ENCODE measurements at regions not wholly inside any gene's neighbourhood (a gene's known extent, or its start where the extent isn't known, plus 50 kb on each side); places are given as distances from the start of the nearest gene placed in this dataset.
"Not testable (repeated sequence)": the region's sequence is repeated elsewhere in the genome, so short reads cannot be mapped to it uniquely, and the experiment has no call there.

DNA sequence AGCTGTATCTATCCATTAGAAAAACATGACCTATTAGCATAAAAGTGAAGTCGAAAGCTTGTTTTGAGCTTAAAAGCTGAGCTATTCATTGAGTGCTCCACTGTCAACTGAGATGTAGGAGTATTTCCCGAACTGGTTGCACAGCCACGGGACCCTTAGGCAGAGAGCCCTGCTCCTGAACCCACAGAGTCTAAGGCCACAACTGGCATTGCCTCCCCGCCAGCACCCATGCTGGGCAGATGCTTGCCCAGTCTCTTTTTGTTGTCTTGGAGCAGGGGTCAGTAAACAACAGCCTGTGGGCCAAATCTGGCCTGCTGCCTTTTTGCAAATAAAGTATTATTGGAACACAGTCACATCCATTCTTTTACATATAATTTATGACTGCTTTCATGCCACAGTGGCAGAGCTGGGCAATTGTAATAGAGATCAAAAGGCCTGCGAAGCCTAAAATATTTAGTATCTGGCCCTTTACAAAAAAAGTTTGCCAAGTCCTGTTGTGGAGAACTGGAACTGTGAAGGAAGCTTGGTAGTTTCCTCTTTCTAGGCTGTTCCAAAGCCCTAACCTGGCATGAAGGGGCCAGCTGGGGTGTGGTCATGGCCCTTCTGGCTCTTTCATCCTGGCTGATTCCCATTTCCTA, 58.4 kb upstream of the WAPL start:
- DNase-seq (ENCODE audit: low read depth, low spot score) = no peak

DNA sequence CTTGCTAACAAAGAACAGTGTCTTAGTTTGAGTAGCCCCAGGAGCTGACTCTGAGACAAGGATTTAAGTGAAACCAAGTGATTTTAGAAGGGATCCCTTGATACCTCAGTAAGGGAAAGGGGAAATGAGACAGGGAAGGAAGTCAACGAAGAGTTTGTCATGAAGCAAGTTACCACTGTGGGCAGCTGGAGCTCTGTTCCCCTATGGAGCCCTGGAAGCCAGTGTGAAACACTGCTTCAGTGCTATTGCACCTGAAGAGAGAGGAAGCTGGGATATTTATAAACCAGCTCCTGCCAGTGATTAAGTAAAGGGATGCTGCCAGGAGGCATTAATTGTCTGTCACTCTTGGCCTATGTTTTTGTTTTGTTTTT, 58.9 kb upstream of the WAPL start:
- no peak overlapping the region for H3K4me3 ChIP-seq (ENCODE audit: low read length)
- no peak for DNase-seq (ENCODE audit: low read depth, low spot score)

More for the DNA sequence above, 58.4 kb upstream of the WAPL start:
- no peak overlapping the region for H3K4me3 ChIP-seq (ENCODE audit: low read length)

DNA sequence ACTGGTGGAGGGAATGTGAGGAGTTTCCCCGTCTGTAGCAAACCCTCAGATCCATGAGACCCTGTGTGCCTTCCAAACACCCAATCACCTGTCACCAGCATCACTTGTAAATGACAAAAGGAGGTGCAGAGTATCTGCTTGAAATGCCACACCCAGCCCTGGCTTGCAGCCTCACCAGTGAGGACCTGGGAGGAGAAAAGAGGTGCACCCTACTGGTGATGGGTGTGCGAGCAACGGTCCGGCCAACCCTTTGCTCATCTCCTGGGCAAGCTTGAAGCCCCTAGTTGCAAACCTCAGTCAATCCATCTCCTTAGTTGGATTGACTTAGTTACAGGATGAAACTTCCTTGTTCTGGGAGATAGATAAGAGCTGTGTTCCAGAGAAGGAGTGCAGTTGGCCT, 62.4 kb upstream of the WAPL start:
- peak; percentile 18 for DNase-seq (ENCODE audit: low read depth, low spot score)
- H3K4me3 ChIP-seq (ENCODE audit: low read length) = no peak overlapping the region

DNA sequence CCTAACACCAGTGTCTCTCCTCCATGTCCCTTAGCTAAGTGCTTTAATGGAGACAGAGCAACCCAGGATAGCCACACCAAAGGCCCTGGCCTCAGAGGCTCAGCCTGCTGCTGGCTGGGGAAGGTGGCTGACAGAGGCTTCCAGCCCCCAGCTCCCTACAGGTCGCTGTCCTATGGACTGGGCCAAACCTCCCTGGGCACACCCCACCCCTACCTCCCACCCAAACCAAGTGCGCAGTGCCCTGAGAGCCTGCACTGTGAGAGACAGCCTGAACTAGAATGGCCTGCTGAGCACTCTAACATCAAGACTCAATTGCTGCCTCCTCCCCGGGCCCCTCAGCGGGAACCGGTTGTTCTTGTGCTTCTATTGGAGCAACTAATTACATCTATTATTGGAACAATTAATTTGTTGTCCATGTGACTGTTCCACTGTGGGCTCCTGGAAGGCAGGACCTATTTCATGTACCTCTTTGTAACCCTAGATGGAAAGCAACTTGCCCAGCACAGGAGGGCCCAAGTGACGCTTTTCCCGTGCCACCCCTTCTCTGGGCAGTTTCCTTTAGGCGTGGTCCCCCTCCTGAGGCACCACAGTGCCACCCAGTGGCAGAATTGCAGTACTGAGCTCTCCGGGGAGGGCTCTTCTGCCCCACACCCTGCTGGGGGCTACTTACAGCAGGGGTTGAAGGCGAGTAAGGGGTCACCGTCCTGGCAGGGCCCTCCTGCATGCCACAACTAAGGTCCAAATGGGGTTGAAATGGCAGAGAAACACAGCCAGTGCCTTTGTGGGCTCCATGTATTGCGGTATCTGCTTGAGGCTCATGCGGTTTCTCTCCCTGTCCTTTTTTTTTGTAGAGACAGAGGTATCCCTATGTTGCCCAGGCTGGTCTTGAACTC, 63.7 kb upstream of the WAPL start:
- no peak overlapping the region for H3K4me3 ChIP-seq (ENCODE audit: low read length)
- DNase-seq (ENCODE audit: low read depth, low spot score) = peak; percentile 51

DNA sequence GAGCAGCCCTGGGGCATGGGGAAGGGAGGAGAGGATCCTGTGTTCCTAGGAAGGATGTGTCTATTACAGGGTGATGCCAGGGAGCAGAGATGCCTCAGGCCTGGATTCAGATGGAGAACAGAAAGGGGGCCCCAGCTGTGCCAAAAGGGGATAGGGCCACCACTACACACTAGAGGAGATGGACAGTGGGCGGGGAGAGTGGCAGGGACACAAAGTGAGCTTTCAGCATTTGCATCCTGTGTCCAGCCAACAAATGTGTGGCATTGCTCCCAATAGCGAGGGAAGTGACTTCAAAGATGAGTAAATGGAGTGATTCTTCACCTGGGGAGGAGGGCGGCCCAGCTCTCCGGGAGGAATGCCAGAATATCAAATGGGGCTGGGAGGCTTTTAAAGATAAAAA, 64.9 kb upstream of the WAPL start:
- no peak overlapping the region for H3K4me3 ChIP-seq (ENCODE audit: low read length)
- no peak for DNase-seq (ENCODE audit: low read depth, low spot score)

DNA sequence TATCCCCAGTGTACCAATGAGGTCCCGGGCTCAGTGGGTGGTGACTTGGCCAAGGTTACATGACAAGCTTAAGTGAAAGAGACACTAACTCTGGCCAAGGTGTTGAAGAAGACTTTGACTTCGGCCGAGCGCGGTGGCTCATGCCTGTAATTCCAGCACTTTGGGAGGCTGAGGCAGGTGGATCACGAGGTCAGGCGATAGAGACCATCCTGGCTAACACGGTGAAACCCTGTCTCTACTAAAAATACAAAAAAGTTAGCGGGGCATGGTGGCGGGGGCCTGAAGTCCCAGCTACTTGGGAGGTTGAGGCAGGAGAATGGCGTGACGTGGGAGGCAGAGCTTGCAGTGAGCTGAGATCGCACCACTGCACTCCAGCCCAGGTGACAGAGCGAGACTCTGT, 65.6 kb upstream of the OPN4 start:
- DNase-seq (ENCODE audit: low read depth, low spot score); H3K4me3 ChIP-seq (ENCODE audit: low read length): not testable (repeated sequence)

DNA sequence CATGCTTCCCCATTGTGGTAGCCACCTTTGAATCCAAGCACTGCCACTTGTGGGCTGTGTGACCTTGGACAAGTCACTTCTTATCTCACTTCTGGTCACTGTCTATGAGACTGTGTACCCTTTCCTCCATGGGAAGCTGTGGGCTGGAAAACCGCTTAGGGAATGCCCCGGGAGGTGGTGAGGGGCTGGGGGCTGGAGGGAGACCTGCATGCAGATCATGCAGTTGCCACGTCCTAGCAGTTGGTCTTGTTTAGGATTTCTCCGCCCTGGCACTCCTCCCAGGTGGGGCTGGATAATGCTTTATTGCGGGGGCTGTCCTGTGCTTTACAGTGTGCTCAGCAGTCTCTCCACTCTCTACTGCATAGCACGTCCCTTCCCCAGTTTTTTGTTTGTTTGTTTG, 62.9 kb upstream of the OPN4 start:
- no peak for DNase-seq (ENCODE audit: low read depth, low spot score)
- no peak overlapping the region for H3K4me3 ChIP-seq (ENCODE audit: low read length)

DNA sequence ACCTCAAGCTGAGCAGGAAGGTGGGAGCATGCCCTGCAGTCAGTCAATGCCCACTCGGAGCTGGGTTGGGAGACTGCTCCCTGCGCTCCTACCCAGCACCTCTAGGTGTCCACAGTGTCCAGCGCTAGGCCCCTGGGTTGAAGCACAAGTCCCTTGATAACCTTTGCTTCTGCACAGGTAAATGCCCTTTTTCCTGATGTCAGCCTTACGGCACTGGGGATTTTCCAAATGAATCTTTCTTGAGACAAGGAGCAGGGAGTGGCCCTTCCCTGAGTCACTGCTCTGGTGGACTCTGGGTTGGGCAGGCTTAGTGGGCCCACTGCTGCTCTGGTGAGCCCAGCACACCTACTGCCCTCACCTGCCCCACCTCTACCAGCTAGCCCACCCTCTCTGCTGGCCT, 61.9 kb upstream of the OPN4 start:
- no peak overlapping the region for H3K4me3 ChIP-seq (ENCODE audit: low read length)
- DNase-seq (ENCODE audit: low read depth, low spot score) = no peak

DNA sequence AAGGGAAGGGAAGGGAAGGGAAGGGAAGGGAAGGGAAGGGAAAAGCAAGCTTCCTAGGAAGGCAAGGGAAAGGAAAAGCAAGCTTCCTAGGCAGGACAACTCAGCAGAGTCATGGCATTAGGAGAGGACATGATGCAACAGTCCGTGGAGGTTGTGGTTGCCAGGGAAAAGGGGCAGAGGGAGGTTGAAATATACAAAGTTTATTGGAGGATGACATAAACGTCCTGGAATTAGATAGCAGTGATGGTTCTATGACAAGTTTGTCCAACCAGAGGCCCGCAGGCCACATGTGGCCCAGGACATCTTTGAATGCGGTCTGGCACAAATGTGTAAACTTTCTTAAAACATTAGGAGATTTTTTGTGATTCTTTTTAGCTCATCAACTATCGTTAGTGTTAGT, 59.8 kb upstream of the OPN4 start:
- DNase-seq (ENCODE audit: low read depth, low spot score) = no peak
- no peak overlapping the region for H3K4me3 ChIP-seq (ENCODE audit: low read length)

DNA sequence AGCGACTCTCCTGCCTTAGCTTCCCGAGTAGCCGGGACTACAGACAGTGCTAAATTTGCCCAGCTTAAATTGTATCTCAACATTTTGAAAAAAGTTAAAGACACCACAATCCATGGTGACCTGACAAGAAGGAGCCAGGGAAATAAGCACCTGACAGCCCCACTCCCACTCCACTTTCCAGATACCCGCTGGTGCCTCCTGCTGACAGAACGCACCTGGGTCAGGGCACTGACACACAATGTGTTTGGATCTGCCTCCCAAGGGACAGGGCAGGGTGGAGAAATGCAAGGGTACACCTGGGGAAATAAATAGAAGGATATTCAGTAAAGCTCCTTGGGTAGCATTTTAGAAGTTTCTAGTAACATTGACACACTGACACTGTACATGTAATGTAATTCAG, 58.9 kb upstream of the OPN4 start:
- no peak for DNase-seq (ENCODE audit: low read depth, low spot score)
- H3K4me3 ChIP-seq (ENCODE audit: low read length) = no peak overlapping the region

DNA sequence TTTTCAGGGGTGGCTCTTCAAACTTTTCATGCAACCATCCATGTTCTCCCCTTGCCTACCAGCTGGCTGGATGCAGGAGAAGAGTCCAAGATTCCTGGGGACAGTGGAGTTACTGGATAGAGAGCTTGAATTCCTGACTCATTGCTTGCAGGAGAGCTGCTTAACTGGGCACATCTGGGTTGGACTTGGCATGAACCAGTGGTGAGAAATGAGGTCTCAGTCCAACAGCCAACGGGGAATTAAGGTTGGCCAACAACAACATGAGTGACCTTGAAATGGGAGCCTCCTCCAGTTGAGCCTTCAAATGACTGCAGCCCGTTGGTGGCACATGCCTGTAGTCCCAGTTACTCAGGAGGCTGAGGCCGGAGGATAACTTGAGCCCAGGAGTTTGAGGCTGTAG, 58.1 kb upstream of the OPN4 start:
- H3K4me3 ChIP-seq (ENCODE audit: low read length) = no peak overlapping the region

DNA sequence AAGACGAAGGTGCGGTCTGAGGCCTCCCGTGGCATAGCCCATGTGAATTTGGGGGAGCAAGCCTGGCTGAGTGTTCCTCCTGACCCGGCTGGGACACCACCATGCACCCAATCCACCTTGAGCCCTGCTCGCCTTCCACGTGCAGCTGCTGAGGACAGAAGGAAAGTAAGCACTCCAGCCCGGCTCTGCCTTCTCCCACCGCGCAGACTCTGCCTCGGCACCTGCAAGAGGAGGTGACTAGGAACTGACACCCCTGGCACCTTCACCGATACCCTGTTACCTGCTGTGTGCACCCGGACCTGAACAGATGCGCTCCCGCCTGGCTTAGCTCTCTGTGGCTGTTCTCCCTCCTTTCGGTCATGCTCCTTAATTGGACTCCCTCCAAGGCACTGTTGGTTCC, 57.0 kb upstream of the OPN4 start:
- DNase-seq (ENCODE audit: low read depth, low spot score) = no peak
- H3K4me3 ChIP-seq (ENCODE audit: low read length) = no peak overlapping the region

More for the DNA sequence above, 58.1 kb upstream of the OPN4 start:
- DNase-seq (ENCODE audit: low read depth, low spot score) = no peak

DNA sequence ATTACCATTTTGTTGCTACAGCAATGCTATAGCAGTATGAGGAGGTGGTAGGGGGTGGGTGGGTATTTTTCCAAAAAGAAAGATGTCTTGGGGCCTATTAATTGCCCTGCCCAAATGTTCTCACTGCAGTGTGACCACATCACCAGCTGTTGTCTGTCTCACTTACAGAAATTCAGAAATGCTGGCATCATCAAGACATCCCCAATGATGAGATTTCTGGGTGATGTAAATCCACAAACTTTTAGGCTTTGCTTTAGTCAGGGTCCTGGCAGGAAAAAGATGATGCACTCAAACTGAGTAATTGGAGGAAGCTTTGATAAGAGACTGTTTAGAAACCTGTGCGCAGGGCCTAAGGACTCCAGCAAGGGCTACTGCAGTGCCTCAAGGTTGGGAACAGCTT, 56.2 kb upstream of the OPN4 start:
- no peak overlapping the region for H3K4me3 ChIP-seq (ENCODE audit: low read length)
- no peak for DNase-seq (ENCODE audit: low read depth, low spot score)

DNA sequence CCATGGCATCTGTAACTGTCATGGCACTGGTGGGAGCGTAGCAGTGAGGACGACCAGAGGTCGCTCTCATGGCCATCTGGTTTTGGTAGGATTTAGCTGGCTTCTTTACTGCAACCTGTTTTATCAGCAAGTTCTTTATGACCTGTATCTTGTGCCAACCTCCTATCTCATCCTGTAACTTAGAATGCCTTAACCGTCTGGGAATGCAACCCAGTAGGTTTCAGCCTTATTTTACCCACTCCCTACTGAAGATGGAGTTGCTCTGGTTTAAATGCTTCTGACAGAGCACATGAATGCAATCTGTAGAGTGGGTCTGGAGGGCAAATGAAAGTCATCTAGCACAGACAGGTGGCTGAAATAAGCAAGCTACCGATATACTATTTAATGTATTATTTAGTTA, 55.3 kb upstream of the OPN4 start:
- no peak for DNase-seq (ENCODE audit: low read depth, low spot score)
- no peak overlapping the region for H3K4me3 ChIP-seq (ENCODE audit: low read length)

DNA sequence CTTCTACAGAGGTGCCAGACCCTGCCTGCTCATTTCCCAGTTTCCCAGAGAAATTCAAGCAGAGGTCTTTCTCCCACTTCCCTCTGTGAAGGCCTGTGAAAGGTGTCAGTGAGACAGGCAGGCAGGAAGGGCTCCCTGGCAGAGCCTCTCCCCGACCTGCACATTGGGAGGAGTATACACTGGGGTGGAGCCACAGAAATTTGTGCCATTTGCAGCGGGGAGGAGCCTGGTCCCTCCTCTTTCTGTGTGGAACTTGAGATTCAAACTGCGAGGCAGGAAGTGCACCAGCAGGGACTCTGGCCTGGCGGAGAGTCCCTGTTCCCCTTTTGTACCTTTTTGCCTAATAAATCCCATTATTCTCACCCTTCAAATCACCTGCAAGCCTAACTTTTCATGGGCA, 54.6 kb upstream of the OPN4 start:
- DNase-seq (ENCODE audit: low read depth, low spot score) = peak; percentile 35
- no peak overlapping the region for H3K4me3 ChIP-seq (ENCODE audit: low read length)

DNA sequence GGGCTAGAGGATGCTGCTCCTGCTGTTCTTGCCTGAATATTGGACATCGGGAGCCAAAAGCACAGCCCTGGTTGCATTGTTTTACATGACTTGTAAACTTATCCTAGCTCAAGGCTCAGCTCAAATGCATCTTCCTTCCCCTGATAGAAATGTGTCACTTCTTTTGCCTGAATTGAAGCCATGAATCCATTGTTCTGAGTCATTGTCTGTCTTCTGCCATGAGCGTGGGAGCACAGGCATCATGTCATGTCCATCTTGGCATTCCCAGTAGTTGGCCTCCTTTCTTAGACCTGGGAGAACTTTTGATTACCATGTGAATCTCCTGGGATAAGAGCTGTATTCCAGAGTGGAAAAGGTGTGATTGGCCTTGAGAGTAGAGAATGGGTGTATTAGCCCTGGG, 54.1 kb upstream of the OPN4 start:
- DNase-seq (ENCODE audit: low read depth, low spot score) = no peak
- no peak overlapping the region for H3K4me3 ChIP-seq (ENCODE audit: low read length)

DNA sequence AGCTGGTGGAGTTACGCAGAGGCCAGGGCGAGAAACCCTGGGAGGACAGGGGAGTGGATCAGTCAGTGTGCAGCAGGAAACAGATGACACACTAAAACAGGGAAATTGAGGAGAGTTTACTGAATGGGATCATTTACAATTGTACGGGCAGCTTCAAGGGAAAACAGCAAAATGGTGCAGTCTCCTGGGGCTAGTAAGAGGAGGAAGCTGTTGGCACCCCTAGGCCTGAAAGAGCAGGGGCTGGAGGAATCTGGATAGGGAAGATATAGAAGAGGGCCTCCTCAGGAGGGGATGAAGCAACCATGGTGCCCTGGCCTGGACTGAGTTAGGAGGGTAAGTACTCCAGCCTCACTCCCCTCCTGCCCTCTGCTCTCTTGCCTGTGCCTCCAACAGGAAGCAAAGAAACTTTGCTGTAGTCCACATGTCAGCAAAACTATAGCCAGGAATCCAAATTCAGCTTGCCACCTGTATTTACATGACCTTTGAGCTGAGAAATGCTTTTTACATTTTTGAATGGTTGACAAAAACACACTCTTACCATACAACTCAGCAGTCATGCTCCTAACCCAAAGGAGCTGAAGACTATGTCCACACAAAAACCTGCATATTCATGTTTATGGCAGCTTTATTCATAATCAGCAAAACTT, 52.3 kb upstream of the OPN4 start:
- DNase-seq (ENCODE audit: low read depth, low spot score) = no peak
- H3K4me3 ChIP-seq (ENCODE audit: low read length) = no peak overlapping the region

DNA sequence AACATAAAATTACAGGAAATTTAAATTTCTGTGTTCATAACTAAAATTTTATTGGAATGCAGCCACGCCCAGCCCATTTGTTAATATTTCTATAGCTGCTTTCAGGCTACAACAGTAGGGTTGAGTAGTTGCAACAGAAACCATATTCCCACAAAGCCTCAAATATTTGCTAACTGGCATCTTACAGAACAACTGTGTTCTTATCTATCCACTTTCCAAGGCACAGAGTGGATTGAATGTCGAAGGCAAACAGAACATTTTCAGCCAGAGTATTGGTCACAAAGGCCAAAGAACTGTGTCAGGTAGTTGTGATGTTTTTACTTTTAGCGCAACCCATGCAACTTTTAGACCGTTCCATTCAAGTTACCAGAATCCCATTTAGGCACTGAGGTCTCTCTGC, 51.1 kb upstream of the OPN4 start:
- DNase-seq (ENCODE audit: low read depth, low spot score) = no peak
- H3K4me3 ChIP-seq (ENCODE audit: low read length) = no peak overlapping the region
